Endothelial cell of umbilical vein (primary cell): ENCODE measurements at regions not wholly inside any gene's neighbourhood (a gene's known extent, or its start where the extent isn't known, plus 50 kb on each side); places are given as distances from the start of the nearest gene placed in this dataset.

ENCODE experiments used
- BruUV-seq: library from RNA; stranded (reverse); fragments of 400-500 nt; replicated peaks from 2 replicates; lab custom pipeline; 2021; lab: Mats Ljungman, UMichigan
- CTCF ChIA-PET: fragments of 300-600, 350-600 bp; sonication (Branson Sonifier 250); formaldehyde crosslinking; loops from one replicate; lab custom pipeline; 2021; ENCODE audit warnings: antibody characterized with exemption, inconsistent platforms; lab: Charles Lee
- POLR2A ChIA-PET: fragments of 300-600, 350-600 bp; sonication (Branson Sonifier 250); formaldehyde crosslinking; loops from one replicate; lab custom pipeline; 2021; ENCODE audit warnings: antibody characterized with exemption, inconsistent platforms; lab: Charles Lee
- DNase-seq: peaks from one replicate; pipeline ENCODE4 v3.0.0-alpha.2; 2011; ENCODE audit warnings: low read depth, low spot score
- FAIRE-seq: peaks from 2 replicates; lab custom pipeline; 2011; peaks lifted over from hg19 to GRCh38; lab: Jason Lieb, UNC
- H2AFZ ChIP-seq: 2 replicates; pipeline ENCODE4 v1.6.0; 2012; ENCODE audit warnings: low read depth, low read length, control low read depth, inconsistent platforms
- H3K27ac ChIP-seq: 2 replicates; pipeline ENCODE4 v1.5.1; 2011; ENCODE audit warnings: low read depth, mild to moderate bottlenecking, control low read depth, low read length, moderate library complexity; ENCODE audit not compliant: insufficient read depth
- H3K27me3 ChIP-seq, 2 experiments: 2 replicates each; pipeline versions ENCODE4 v1.6.0 to v1.6.1; 2011; ENCODE audit warnings: low read length in 2 of 2, mixed read lengths in 1 of 2; ENCODE audit not compliant: control insufficient read depth in 2 of 2, insufficient read depth in 2 of 2
- H3K36me3 ChIP-seq, 2 experiments: 2 replicates in 1 of 2; 3 replicates in 1 of 2; pipeline ENCODE4 v1.5.1; 2011; ENCODE audit warnings: low read length in 2 of 2, mild to moderate bottlenecking in 1 of 2, moderate library complexity in 1 of 2; ENCODE audit not compliant: control insufficient read depth in 2 of 2, insufficient read depth in 2 of 2; ENCODE audit errors: extremely low read depth in 1 of 2
- H3K4me1 ChIP-seq: 3 replicates; pipeline ENCODE4 v1.5.1; 2011; ENCODE audit warnings: mild to moderate bottlenecking, low read length; ENCODE audit not compliant: control insufficient read depth, insufficient read depth; ENCODE audit errors: extremely low read depth
- H3K4me2 ChIP-seq: 2 replicates; pipeline ENCODE4 v1.6.1; 2011; ENCODE audit warnings: low read length, control low read depth, mixed read lengths; ENCODE audit not compliant: insufficient read depth
- H3K4me3 ChIP-seq, 3 experiments: fragments of 200-600 bp in 1 of 3; sonication (generic), shearing (Covaris generic) in 1 of 3; replicated peaks in 1 of 3; 2 replicates each; pipeline ENCODE4 v1.5.1; 2011 to 2016; ENCODE audit warnings: control low read depth in 3 of 3, low read length in 3 of 3, mild to moderate bottlenecking in 2 of 3, inconsistent platforms in 1 of 3, low read depth in 1 of 3, moderate library complexity in 1 of 3; ENCODE audit not compliant: insufficient read depth in 1 of 3
- H3K79me2 ChIP-seq: 2 replicates; pipeline ENCODE4 v1.6.0; 2012; ENCODE audit warnings: low read length, inconsistent platforms; ENCODE audit not compliant: control insufficient read depth, insufficient read depth
- H3K9ac ChIP-seq: replicated peaks from 2 replicates; pipeline ENCODE3; 2011; ENCODE audit warnings: low read length, control low read depth; ENCODE audit not compliant: insufficient read depth; ENCODE audit errors: extremely low read depth
- H3K9me1 ChIP-seq: replicated peaks from 3 replicates; pipeline ENCODE4 v1.6.0; 2011; ENCODE audit warnings: mild to moderate bottlenecking, low read length; ENCODE audit not compliant: control insufficient read depth, insufficient read depth; ENCODE audit errors: extremely low read depth
- H3K9me3 ChIP-seq: replicated peaks from 2 replicates; pipeline ENCODE4 v1.5.1; 2012; ENCODE audit warnings: low read length, inconsistent platforms; ENCODE audit not compliant: control insufficient read depth, insufficient read depth
- H4K20me1 ChIP-seq: replicated peaks from 2 replicates; pipeline ENCODE3; 2011; ENCODE audit warnings: mild to moderate bottlenecking, low read length; ENCODE audit not compliant: control insufficient read depth, insufficient read depth; ENCODE audit errors: extremely low read depth
- FOS ChIP-seq: IDR thresholded peaks from 2 replicates; pipeline ENCODE4 v1.6.1; 2011; ENCODE audit warnings: mild to moderate bottlenecking, low read length, moderate library complexity, borderline replicate concordance; ENCODE audit not compliant: insufficient read depth
- GATA2 ChIP-seq: IDR thresholded peaks from 2 replicates; pipeline ENCODE4 v1.7.0; 2011; ENCODE audit warnings: low read depth, mild to moderate bottlenecking, moderate library complexity, mixed read lengths, low read length; ENCODE audit not compliant: insufficient read length, insufficient read depth
- JUN ChIP-seq: IDR thresholded peaks from 2 replicates; pipeline ENCODE4 v1.6.1; 2011; ENCODE audit warnings: borderline replicate concordance, low read depth; ENCODE audit not compliant: insufficient read length, insufficient read depth
- MYC ChIP-seq: IDR thresholded peaks from one replicate; pipeline ENCODE4 v1.6.1; 2011; ENCODE audit warnings: mild to moderate bottlenecking, low read depth, low read length
- POLR2A ChIP-seq: IDR thresholded peaks from 2 replicates; pipeline ENCODE4 v1.6.1; 2012; ENCODE audit warnings: low read depth, mild to moderate bottlenecking, control low read depth, low read length
- POLR2AphosphoS5 ChIP-seq: IDR thresholded peaks from 2 replicates; pipeline ENCODE4 v1.6.1; 2012; ENCODE audit warnings: low read depth, mild to moderate bottlenecking, control low read depth, low read length, moderate library complexity; ENCODE audit not compliant: insufficient read depth
- dilution Hi-C: fragments of 300-500 bp; cut with MboI; formaldehyde crosslinking; loops from one replicate; pipeline ENCODE4 v1.15.0; 2019; ENCODE audit warnings: low sequenced_read_pairs; ENCODE audit not compliant: extremely low pct_ligation_motif_present
- intact Hi-C: fragments of 100-400 bp; cut with micrococcal nuclease; formaldehyde crosslinking; loops from one replicate; pipeline ENCODE4 v1.10.0; 2022
- TF ChIP-seq, protein P1 (sequence below), 2 donors: IDR thresholded peaks; 1 replicate in 1 of 2; 2 replicates in 1 of 2; pipeline ENCODE4 v1.5.1; 2011; ENCODE audit warnings: low read length in 2 of 2, mild to moderate bottlenecking in 2 of 2, moderate library complexity in 2 of 2, control low read depth in 1 of 2, inconsistent platforms in 1 of 2, low read depth in 1 of 2; ENCODE audit not compliant: insufficient read depth in 1 of 2; ENCODE audit errors: extremely low read depth in 1 of 2
- TF ChIP-seq, protein P2 (sequence below): IDR thresholded peaks from 2 replicates; pipeline ENCODE4 v1.6.1; 2011; ENCODE audit not compliant: insufficient read depth, insufficient read length

GRCh38 chr9:115442054-115442453 is 324.1 kb upstream of the TNC start:
- intact Hi-C loops: no loop called here
- BruUV-seq: no TSS peak
- Histone ChIP-seq H3K9ac (no peak overlapping the region), H3K4me2 (no peak overlapping the region), H3K36me3 (no peaks in the 10 kb centered on the region), H3K4me3 (no peak overlapping the region), H3K4me1 (no peaks in the 10 kb centered on the region), H2AFZ (no peak overlapping the region), H3K27me3 (no peaks in the 10 kb centered on the region), H3K79me2 (no peaks in the 10 kb centered on the region), H3K27ac (no peak overlapping the region), H3K9me1 (no peaks in the 10 kb centered on the region), H4K20me1 (no peaks in the 10 kb centered on the region), H3K9me3 (no peaks in the 10 kb centered on the region)
- no peak for TF ChIP-seq GATA2
- TF ChIP-seq, protein P1, sequence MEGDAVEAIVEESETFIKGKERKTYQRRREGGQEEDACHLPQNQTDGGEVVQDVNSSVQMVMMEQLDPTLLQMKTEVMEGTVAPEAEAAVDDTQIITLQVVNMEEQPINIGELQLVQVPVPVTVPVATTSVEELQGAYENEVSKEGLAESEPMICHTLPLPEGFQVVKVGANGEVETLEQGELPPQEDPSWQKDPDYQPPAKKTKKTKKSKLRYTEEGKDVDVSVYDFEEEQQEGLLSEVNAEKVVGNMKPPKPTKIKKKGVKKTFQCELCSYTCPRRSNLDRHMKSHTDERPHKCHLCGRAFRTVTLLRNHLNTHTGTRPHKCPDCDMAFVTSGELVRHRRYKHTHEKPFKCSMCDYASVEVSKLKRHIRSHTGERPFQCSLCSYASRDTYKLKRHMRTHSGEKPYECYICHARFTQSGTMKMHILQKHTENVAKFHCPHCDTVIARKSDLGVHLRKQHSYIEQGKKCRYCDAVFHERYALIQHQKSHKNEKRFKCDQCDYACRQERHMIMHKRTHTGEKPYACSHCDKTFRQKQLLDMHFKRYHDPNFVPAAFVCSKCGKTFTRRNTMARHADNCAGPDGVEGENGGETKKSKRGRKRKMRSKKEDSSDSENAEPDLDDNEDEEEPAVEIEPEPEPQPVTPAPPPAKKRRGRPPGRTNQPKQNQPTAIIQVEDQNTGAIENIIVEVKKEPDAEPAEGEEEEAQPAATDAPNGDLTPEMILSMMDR (IDR thresholded peaks at IDR 0.05; ENCODE audit: extremely low read depth in 1 of 2, insufficient read depth in 1 of 2, low read depth in 1 of 2, low read length in 2 of 2): no peak
- no peak for TF ChIP-seq JUN
- TF ChIP-seq POLR2AphosphoS5: no peak
- no peak for TF ChIP-seq MYC
- TF ChIP-seq, protein P2, sequence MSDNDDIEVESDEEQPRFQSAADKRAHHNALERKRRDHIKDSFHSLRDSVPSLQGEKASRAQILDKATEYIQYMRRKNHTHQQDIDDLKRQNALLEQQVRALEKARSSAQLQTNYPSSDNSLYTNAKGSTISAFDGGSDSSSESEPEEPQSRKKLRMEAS: no peak
- TF ChIP-seq FOS: no peak
- TF ChIP-seq POLR2A: no peak
- FAIRE-seq (no peak), DNase-seq (no peak)
- dilution Hi-C loops: no loop called here
- ChIA-PET POLR2A (no interaction called here), CTCF (no interaction called here)
